IPS-18c (cell line): ENCODE measurements at regions not wholly inside any gene's neighbourhood (a gene's known extent, or its start where the extent isn't known, plus 50 kb on each side); places are given as distances from the start of the nearest gene placed in this dataset.
"Not testable (repeated sequence)": the region's sequence is repeated elsewhere in the genome, so short reads cannot be mapped to it uniquely, and the experiment has no call there.

ENCODE experiments used
- H3K4me3 ChIP-seq: 2 replicates; pipeline ENCODE4 v1.7.0; 2013; ENCODE audit warnings: low read depth, mild to moderate bottlenecking, low read length, moderate library complexity; ENCODE audit not compliant: insufficient read depth
- H3K9me3 ChIP-seq: one replicate; pipeline ENCODE4 v1.6.1; 2013; ENCODE audit warnings: mild to moderate bottlenecking, low read length, moderate library complexity; ENCODE audit not compliant: control insufficient read depth, insufficient read depth

DNA sequence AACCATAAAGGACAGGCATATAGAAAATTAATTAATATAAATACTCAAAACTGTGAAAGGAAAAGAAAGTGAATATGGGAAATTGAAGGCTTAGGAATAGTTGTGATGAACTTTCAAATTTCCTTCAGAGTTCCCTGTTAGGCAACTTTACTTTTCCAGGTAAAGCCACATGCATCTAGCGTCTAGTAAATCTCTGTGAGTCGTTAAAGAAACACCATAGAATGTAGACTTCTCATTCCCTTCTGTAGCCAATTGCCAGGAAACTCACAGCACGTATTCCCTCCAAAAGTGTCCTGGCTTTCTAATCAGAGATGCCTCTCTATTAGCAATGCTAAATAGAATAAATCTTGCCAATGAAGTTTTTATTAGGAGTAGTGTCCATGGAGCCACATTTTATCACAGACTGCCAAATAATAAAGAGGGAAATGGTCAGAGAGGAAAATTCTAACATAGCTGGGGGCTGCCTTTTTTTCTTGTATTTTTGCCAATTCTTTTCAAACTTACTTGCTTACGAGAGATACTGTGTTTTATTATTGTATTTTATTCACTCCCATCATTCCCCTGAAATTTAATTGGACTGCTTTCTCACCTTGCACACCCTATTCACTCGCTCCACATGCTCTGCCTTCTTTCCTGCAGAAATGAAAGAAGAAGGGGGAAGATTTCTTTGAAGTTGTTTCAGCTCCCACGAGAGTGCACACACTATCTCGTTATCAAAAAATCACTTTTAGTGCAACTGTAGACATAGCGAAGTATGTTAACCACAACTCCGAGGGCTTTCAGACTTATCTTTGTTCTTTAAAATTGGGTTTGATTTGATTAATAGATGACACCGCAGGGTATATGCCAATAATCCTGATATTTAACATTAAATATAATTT, 439.0 kb downstream of the CSNK1G3 start:
- Histone ChIP-seq H3K4me3 (no peak overlapping the region), H3K9me3 (peaks cover 4% of the 10 kb centered on the region)

DNA sequence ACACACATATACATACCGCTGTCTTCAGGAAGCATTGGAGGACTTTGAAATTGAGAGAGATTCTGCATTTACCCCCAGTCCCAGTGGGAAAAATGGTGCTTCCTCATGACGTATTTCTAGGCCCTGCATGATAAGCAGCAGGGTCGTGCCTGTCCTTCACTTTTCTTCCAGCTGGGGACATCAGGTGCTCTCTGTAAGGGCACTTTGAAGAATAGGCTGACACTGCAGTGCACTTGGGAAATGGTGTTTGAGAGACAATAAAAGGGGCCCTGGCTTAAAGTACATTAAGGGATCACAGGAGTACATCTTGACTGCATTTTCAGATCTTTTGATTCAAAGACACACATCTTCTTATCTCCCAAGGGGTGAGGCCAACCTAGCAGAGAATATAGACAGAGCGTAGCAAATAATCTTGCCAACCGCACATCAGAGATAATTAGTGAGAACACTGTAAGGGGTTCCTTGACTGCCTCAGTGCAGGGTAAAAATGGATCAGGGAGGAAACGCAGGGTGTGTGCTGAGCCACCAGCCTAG, 437.9 kb downstream of the CSNK1G3 start:
- no peak overlapping the region for H3K4me3 ChIP-seq
- H3K9me3 ChIP-seq = peaks cover 4% of the 10 kb centered on the region

DNA sequence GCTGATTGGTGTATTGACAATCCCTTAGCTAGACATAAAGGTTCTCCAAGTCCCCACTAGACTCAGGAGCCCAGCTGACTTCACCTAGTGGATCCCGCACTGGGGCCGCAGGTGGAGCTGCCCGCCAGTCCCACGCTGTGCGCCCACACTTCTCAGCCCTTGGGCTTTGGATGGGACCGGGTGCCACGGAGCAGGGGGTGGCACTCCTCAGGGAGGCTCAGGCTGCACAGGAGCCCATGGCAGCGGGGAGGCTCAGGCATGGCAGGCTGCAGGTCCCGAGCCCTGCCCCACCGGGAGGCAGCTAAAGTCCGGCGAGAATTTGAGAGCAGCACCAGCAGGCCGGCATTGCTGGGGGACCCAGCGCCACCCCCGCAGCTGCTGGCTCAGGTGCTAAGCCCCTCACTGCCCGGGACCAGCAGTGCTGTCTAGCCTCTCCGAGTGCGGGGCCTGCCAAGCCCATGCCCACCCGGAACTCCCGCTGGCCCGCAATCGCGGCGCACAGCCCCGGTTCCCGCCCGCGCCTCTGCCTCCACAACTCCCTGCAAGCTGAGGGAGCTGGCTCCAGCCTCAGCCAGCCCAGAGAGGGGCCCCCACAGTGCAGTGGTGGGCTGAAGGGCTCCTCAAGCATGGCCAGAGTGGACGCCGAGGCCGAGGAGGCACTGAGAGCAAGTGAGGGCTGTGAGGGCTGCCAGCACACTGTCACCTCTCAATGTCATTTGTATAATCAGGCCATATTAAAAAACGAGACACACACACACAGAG, 437.2 kb downstream of the CSNK1G3 start:
- Histone ChIP-seq H3K4me3 (no peak overlapping the region), H3K9me3 (peaks cover 4% of the 10 kb centered on the region)

DNA sequence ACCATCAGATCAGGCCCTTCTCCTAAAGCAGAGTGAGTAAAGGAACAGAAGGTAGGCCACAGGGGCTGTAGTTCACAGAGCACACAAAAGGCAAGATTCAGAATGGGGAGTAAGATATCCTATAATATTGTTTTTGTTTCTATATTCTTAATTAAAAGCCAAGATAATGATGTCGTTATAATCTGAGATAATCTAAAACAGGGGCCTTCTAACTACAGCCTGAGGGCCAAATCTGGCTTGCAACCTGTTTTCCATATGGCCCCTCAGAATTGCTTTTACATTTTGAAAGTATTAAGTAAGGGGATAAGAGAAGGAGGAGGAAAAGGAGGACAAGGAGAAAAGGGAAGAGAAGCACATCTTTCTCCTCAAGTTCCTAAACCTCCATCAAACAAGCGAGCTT, 435.8 kb downstream of the CSNK1G3 start:
- H3K4me3 ChIP-seq = no peak overlapping the region

DNA sequence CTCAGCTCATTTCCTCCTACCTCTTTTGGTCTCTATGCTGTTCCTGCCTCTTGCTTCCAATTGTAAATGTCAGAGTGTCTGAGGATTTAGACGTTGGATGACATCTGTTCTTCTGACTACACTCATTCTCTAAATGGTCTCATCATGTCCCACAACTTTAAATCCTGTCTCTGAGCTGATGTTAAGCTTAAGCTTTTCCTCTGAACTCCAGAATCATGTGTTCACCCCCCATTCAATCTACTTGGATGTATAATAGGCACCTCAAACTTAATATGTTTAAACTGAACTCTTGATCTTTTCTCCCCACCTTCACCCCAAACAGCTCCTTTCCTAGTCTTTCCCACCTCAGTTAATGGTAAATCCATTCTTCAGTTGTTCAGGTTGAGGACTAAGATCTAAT, 433.6 kb downstream of the CSNK1G3 start:
- no peak overlapping the region for H3K4me3 ChIP-seq
- H3K9me3 ChIP-seq = peaks cover 10% of the 10 kb centered on the region

More for the DNA sequence above, 435.8 kb downstream of the CSNK1G3 start:
- peaks cover 4% of the 10 kb centered on the region for H3K9me3 ChIP-seq

DNA sequence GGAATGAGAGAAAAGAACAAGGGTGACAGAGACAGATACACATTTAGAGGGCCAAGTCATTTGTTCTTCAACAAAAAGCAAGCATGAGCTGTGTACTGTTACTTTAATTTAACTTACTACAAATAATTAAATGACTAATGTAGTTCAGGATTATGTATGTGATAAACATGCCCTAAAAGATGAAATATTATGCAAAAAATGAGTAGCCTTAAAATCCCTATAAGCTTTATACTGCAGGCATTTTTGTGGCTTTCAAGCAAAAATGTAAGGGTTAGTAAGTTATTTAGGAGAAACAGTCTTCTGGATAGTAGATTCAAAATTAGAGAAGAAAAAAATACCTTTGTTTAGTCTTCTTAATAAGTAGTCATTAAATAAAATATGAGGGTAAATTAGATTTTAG, 431.2 kb downstream of the CSNK1G3 start:
- H3K9me3 ChIP-seq = peaks cover 8% of the 10 kb centered on the region
- no peak overlapping the region for H3K4me3 ChIP-seq

DNA sequence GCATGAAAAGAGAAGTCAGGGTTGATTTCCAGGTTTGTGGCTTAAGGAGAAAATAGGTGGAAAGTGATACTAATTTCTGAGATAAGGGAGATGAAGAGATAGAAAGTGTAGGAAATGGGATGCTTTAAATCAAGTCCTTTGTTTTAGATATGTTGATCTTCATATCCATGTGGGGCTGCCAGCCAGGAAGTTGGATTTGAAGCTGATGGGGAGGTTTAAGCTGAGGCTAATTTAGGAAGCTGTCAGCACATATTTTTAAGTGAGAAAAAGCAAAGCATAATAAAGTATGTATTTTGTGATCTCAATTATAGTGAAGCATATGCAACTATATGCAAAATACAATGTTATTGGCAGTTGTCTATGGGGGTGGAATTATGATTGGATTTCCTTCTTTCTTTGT, 428.4 kb downstream of the CSNK1G3 start:
- H3K9me3 ChIP-seq = peaks cover 25% of the 10 kb centered on the region

DNA sequence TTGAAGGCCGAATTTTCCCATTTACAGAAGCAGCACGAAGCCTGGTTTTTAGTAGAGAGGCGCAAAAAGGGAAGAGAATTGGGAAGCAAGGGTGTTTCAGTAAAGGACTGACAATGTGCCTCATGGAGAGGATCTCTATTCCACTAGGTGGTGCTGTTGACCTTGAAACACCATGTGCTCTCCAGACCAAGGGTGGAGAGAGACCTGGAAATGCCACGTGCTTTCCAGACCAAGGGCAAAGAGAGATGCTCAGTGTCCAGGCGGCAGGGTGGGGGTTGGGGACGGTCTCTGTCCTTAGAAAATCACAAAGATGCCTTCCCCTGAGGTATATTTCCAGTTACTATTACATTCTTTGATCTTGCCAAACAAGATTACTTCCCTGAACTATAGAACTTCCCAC, 425.3 kb downstream of the CSNK1G3 start:
- H3K9me3 ChIP-seq = peaks cover 25% of the 10 kb centered on the region
- H3K4me3 ChIP-seq = no peak overlapping the region

More for the DNA sequence above, 428.4 kb downstream of the CSNK1G3 start:
- no peak overlapping the region for H3K4me3 ChIP-seq

DNA sequence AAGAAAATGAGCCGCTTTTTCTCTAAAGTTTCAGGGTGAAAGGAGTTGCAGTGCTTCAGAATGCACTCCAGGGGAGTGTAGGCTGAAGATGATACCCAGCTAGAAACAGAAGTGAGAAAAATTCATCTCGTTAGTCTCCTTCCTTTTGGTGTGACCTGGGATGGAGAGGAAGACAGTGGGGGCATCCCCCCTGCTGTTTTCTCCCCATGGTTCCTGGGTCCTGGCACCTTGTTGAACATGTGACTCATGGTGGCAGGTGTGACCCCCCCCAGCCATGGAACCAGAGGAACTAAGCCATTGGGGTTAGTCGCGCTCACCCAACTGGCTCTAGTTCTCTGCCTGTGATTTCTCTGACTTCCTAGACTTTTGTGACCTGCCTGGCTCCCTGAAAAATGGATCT, 424.6 kb downstream of the CSNK1G3 start:
- H3K9me3 ChIP-seq = peaks cover 22% of the 10 kb centered on the region

DNA sequence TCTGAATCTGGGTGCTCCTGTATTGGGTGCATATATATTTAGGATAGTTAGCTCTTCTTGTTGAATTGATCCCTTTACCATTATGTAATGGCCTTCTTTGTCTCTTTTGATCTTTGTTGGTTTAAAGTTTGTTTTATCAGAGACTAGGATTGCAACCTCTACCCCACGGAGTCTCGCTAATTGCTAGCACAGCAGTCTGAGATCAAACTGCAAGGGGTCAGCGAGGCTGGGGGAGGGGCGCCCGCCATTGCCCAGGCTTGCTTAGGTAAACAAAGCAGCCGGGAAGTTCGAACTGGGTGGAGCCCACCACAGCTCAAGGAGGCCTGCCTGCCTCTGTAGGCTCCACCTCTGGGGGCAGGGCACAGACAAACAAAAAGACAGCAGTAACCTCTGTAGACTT, 421.8 kb downstream of the CSNK1G3 start:
- not testable (repeated sequence) for H3K4me3 ChIP-seq
- peaks cover 19% of the 10 kb centered on the region for H3K9me3 ChIP-seq

More for the DNA sequence above, 424.6 kb downstream of the CSNK1G3 start:
- no peak overlapping the region for H3K4me3 ChIP-seq

DNA sequence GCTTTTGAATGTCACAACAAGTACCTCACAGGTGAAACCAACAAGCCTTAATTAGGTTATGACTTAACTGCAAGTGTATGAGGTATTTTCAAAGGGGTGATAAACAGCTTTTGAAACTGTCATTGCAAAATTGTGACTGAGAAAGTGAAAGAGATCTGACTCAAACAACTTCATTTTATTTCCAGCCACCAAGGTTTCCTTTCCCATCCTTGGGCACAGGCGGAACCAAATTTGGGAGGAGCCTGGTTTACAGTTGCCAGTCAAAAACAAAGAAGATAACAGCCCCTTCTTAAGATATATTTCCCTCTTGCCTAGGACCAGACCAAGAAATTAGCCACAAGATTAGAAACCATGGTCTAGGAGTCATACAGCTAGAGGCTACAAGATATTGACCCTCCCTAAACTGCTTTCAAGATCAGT, 417.1 kb downstream of the CSNK1G3 start:
- H3K9me3 ChIP-seq = no peaks in the 10 kb centered on the region
- no peak overlapping the region for H3K4me3 ChIP-seq

DNA sequence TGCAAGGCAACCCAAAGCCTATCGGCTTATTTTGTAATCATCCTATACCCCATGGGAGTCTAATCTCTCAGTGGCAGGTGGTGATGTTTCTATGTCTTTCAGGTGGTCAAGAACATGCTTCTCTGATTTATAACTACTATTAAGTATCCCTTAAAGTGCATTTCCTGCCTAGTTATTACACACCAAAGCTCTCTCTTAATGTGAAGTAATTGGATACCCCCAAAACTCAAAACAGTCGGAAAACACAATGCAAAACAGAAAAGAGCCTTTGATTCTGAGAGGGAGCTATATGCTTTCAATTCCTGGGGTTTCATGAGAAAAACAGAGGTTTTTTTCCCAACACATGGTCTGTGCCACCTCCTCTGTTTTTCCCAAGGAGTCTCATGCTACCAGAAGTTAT, 416.4 kb downstream of the CSNK1G3 start:
- H3K9me3 ChIP-seq = no peaks in the 10 kb centered on the region
- H3K4me3 ChIP-seq = no peak overlapping the region

DNA sequence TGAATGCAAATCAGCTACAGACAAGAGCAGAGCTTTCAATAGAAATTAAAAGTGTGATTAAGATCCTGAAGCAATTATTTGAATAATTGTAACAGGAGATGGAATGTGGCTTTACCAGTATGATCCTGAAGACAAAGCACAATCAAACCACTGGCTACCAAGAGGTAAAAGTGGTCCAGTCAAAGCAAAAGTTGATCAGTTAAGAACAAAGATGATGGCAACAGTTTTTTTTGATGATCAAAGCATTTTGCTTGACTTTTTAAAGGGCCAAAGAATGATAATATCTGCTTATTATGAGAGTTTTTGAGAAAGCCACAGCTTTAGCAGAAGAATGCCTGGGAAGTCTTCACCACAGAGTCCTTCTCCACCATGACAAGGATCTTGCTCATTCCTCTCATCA, 409.2 kb downstream of the CSNK1G3 start:
- Histone ChIP-seq H3K4me3 (no peak overlapping the region), H3K9me3 (no peaks in the 10 kb centered on the region)

DNA sequence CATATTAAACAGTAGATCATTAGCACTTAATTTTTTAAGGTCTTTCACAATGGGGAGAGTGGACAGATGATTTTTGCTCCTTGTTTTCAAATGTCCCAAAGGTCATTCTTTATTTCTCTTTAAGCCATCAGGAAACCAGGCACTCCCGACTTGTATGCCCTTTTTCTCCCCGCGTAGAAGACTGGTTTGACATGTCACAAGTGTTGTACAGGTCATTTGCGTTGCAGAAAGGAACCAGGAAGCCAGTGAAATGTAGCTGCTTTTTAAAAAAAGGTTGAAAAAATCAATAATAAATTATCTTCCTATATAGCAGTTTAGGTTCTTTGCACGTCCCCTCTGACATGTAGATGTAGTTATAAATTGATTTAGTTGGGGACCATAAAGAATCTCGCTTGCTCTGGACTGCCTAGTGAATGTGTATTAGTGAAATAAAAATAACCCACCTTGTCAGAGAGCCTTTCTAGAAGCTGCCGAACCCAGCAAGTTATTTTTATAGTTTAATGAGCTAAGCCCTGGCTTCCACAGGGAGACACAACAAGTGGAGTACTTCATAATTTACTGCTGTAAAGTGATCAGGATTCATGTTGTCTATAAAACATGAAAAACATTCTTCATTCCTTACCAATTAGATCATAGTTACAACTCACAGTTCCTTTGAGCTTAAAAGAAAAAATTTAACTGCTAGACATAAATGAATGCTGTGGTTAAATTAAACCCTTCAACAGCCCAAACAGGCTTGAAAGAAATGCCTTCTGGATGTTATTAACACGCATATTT, 404.6 kb downstream of the CSNK1G3 start:
- Histone ChIP-seq H3K9me3 (no peaks in the 10 kb centered on the region), H3K4me3 (no peak overlapping the region)

DNA sequence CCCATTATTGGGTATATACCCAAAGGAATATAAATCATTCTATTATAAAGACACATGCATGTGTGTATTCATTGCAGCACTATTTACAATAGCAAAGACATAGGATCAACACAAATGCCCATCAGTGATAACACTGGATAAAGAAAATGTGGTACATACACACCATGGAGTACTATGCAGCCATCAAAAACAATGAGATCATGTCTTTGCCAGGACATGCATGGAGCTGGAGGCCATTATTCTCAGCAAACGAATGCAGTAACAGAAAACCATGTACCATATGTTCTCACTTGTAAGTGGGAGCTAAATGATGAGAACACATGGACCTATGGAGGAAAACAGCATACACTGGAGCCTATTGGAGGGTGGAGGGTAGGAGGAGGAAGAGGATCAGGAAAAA, 402.4 kb downstream of the CSNK1G3 start:
- Histone ChIP-seq H3K9me3 (no peaks in the 10 kb centered on the region), H3K4me3 (no peak overlapping the region)

DNA sequence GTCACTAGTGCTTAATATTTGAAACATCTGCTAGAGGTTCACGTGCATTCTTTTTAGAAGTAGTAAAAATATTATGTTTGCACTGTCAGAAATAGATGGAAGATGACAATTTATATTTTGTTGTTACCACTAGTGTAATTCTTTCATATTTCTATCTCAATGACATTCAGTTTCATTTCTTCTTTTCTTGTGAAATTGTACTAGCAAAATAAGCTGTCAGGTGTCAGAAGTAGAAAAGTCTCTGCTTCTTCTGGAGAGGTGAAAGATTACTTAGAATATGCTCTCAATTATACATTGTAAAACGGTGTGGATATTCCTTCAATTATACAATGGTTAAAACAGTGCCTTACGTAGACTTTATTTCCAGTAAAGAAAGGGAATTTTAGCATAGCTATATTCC, 395.4 kb downstream of the CSNK1G3 start:
- Histone ChIP-seq H3K4me3 (no peak overlapping the region), H3K9me3 (no peaks in the 10 kb centered on the region)

DNA sequence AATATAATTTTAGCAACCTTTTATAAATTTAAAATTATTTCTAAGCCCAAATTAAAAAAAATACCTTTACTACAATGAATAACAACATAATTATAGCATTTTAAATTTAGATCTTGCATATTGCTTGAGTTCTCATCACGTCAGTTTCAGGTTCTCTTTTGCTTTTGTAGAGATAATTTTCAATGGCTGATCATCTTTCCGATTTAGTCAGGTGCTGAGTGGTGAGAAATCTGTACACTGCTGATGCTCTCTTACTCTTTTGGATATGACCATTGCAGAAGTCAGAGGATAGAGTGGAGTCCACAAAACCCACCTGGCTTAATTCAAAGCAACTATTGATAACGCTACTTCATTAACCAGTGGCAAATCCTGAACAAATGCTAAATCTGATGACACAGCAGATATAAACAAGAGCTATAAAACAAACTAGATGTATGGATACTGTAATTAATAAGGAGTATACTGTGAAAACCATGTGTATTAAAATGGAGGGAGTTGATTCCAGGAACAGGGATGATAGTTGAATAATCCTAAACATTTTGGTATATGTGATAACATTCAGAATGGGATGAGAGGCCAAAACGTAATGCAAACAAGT, 394.8 kb downstream of the CSNK1G3 start:
- Histone ChIP-seq H3K4me3 (no peak overlapping the region), H3K9me3 (no peaks in the 10 kb centered on the region)
